Peyer's patch (tissue), 4 donors: ENCODE measurements at regions not wholly inside any gene's neighbourhood (a gene's known extent, or its start where the extent isn't known, plus 50 kb on each side); places are given as distances from the start of the nearest gene placed in this dataset.

Source experiments
- CTCF ChIP-seq, 6 experiments: fragments of 450-650 bp in 4 of 6; fragments of 200-600 bp in 2 of 6; sonication (generic) in 1 of 6; IDR thresholded peaks; one replicate each; pipeline ENCODE4 v1.5.1; 2017 to 2019; ENCODE audit warnings: antibody characterized with exemption in 6 of 6, mild to moderate bottlenecking in 3 of 6, moderate library complexity in 1 of 6
- POLR2A ChIP-seq, 2 donors: fragments of 450-650 bp; IDR thresholded peaks; one replicate each; pipeline ENCODE4 v1.5.1; 2017; ENCODE audit warnings: antibody characterized with exemption in 2 of 2, mild to moderate bottlenecking in 2 of 2, moderate library complexity in 2 of 2

- no peak for TF ChIP-seq CTCF (IDR thresholded peaks at IDR 0.05)
- no peak for TF ChIP-seq POLR2A (IDR thresholded peaks at IDR 0.05)
Measured at GRCh38 chr3:104846270-104846669, 520.4 kb upstream of the ALCAM start.
